GM12878 (cell line): ENCODE measurements at regions not wholly inside any gene's neighbourhood (a gene's known extent, or its start where the extent isn't known, plus 50 kb on each side); places are given as distances from the start of the nearest gene placed in this dataset.

ENCODE experiments used
- BCL3 ChIP-seq: IDR thresholded peaks from 2 replicates; pipeline ENCODE4 v1.6.1; 2011; ENCODE audit warnings: borderline replicate concordance, low read depth, mild to moderate bottlenecking, moderate library complexity, low read length; ENCODE audit not compliant: insufficient read depth, poor library complexity, severe bottlenecking
- BCLAF1 ChIP-seq: fragments of 450-650 bp; IDR thresholded peaks from 2 replicates; pipeline ENCODE4 v1.6.1; 2017; ENCODE audit warnings: antibody characterized with exemption, mild to moderate bottlenecking, moderate library complexity
- CBFB ChIP-seq: IDR thresholded peaks from 2 replicates; pipeline ENCODE4 v1.6.1; 2016; ENCODE audit warnings: antibody characterized with exemption, low read depth
- CHD2 ChIP-seq: IDR thresholded peaks from 2 replicates; pipeline ENCODE4 v1.6.1; 2011; ENCODE audit warnings: low read depth, low read length, improper control_type of control experiment, borderline replicate concordance
- CTCF ChIP-seq, 3 experiments: IDR thresholded peaks in 2 of 3; conservative IDR thresholded peaks in 1 of 3; 2 replicates each; pipeline ENCODE4 v1.5.1; 2011; ENCODE audit warnings: low read depth in 3 of 3, low read length in 3 of 3, mild to moderate bottlenecking in 3 of 3, control low read depth in 2 of 3, moderate library complexity in 2 of 3, inconsistent platforms in 1 of 3, mixed read lengths in 1 of 3; ENCODE audit not compliant: control insufficient read depth in 2 of 3, insufficient read depth in 1 of 3; ENCODE audit errors: extremely low read depth in 1 of 3
- E2F4 ChIP-seq: IDR thresholded peaks from 2 replicates; pipeline ENCODE4 v1.6.1; 2012; ENCODE audit warnings: low read depth, low read length, improper control_type of control experiment
- EZH2 ChIP-seq: IDR thresholded peaks from 2 replicates; pipeline ENCODE4 v1.6.1; 2012; ENCODE audit warnings: low read depth, mild to moderate bottlenecking, control low read depth, inconsistent platforms, low read length, borderline replicate concordance; ENCODE audit not compliant: control insufficient read depth
- MTA2 ChIP-seq: fragments of 450-650 bp; IDR thresholded peaks from 2 replicates; pipeline ENCODE4 v1.6.1; 2016; ENCODE audit warnings: low read depth, mild to moderate bottlenecking, moderate library complexity
- NBN ChIP-seq: fragments of 450-650 bp; IDR thresholded peaks from 2 replicates; pipeline ENCODE4 v1.6.1; 2016
- NFIC ChIP-seq: IDR thresholded peaks from 2 replicates; pipeline ENCODE4 v1.6.1; 2012; ENCODE audit warnings: low read depth, mild to moderate bottlenecking, inconsistent platforms, low read length, moderate library complexity
- PKNOX1 ChIP-seq: fragments of 450-650 bp; IDR thresholded peaks from 2 replicates; pipeline ENCODE4 v1.6.1; 2016; ENCODE audit warnings: mild to moderate bottlenecking
- POU2F2 ChIP-seq: IDR thresholded peaks from 3 replicates; pipeline ENCODE4 v1.6.1; 2011; ENCODE audit warnings: low read depth, mild to moderate bottlenecking, low read length, borderline replicate concordance
- RAD51 ChIP-seq: fragments of 450-650 bp; IDR thresholded peaks from 2 replicates; pipeline ENCODE4 v1.6.1; 2016; ENCODE audit warnings: moderate library complexity, mild to moderate bottlenecking, inconsistent platforms
- RELA ChIP-seq: fragments of 450-650 bp; IDR thresholded peaks from 2 replicates; pipeline ENCODE4 v1.8.0; 2014; ENCODE audit warnings: borderline replicate concordance; ENCODE audit not compliant: partially characterized antibody
- SUZ12 ChIP-seq: fragments of 200-600 bp; sonication (generic); IDR thresholded peaks from one replicate; pipeline ENCODE4 v1.6.1; 2018; ENCODE audit warnings: antibody characterized with exemption, mild to moderate bottlenecking; ENCODE audit not compliant: unreplicated experiment
- TF ChIP-seq, protein P1 (sequence below): IDR thresholded peaks from 2 replicates; pipeline ENCODE4 v1.6.1; 2011; ENCODE audit warnings: mild to moderate bottlenecking, low read depth, low read length, moderate library complexity; ENCODE audit not compliant: insufficient replicate concordance

DNA sequence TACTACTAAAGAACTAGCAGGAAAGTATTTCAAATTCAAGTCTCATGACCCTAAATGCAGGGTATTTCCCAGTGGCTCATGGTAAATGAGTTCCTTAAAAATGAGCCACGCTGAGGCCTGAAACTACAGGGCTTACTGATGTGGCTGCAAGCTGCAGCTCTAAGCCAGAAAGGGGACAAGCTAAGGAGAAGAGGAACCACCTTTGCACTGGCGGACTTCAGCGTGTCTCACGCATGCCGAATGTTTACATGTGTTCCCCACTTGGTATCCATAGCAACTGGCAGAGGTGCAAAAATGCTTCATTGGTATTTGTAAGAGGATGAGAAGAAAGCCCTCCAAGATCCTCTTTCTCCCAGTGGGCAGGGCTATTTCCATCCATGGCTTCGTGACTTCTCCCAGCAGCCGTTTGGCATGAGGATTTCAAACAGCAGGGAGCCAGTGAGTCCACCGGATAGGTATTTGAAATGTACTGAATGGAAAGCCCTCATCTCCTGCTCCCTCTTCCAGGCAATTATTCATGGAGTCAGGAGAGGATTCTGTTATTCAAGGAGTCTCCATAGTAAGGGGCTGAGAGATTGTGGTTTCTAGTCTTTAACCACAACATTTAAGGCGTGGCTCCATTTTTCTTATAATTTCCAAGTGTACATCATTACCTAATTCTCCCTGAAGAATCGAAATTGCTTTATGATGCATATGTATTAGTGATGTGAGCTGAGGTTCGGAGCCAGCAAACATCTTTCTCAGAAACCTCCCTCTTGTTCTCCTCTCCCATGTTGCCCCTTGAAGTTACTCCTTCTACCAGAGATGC is 55.3 kb upstream of the CD44 start (continued):
- TF ChIP-seq, protein P1, sequence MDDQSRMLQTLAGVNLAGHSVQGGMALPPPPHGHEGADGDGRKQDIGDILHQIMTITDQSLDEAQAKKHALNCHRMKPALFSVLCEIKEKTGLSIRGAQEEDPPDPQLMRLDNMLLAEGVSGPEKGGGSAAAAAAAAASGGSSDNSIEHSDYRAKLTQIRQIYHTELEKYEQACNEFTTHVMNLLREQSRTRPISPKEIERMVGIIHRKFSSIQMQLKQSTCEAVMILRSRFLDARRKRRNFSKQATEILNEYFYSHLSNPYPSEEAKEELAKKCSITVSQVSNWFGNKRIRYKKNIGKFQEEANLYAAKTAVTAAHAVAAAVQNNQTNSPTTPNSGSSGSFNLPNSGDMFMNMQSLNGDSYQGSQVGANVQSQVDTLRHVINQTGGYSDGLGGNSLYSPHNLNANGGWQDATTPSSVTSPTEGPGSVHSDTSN: peak; percentile 65
- TF ChIP-seq CBFB (peak; percentile 39; the same call in 1 of the 2 replicates), NFIC (peak; percentile 80), POU2F2 (peak; percentile 76; the same call in 2 of the 3 replicates), CHD2 (peak; percentile 76), BCL3 (peak; percentile 64), E2F4 (no peak), PKNOX1 (no peak), EZH2 (no peak), BCLAF1 (no peak), RELA (peak; percentile 48), SUZ12 (no peak), MTA2 (peak; percentile 85), RAD51 (peak; percentile 54; the same call in 1 of the 2 replicates), NBN (no peak; the same call in 1 of the 2 replicates), CTCF (IDR thresholded peaks at IDR 0.05 in 2 of 3, conservative IDR thresholded peaks at IDR 0.05 in 1 of 3; ENCODE audit: control insufficient read depth in 2 of 3, extremely low read depth in 1 of 3, insufficient read depth in 1 of 3, low read depth in 3 of 3, low read length in 3 of 3) (no peak)
